Skeletal muscle tissue (tissue), 3 donors: ENCODE measurements at regions not wholly inside any gene's neighbourhood (a gene's known extent, or its start where the extent isn't known, plus 50 kb on each side); places are given as distances from the start of the nearest gene placed in this dataset.

Source experiments
- H3K27ac ChIP-seq: one replicate; pipeline ENCODE4 v1.7.0; 2013; ENCODE audit warnings: mild to moderate bottlenecking, low read depth, low read length, inconsistent platforms
- H3K27me3 ChIP-seq, 3 donors: one replicate each; pipeline ENCODE4 v1.7.0; 2013; ENCODE audit warnings: low read length in 3 of 3; ENCODE audit not compliant: control insufficient read depth in 3 of 3, insufficient read depth in 3 of 3
- H3K36me3 ChIP-seq, 3 donors: one replicate each; pipeline ENCODE4 v1.7.0; 2013; ENCODE audit warnings: low read length in 3 of 3; ENCODE audit not compliant: control insufficient read depth in 3 of 3, insufficient read depth in 3 of 3
- H3K4me1 ChIP-seq, 3 donors: one replicate each; pipeline ENCODE4 v1.7.0; 2013; ENCODE audit warnings: low read length in 3 of 3, mild to moderate bottlenecking in 3 of 3; ENCODE audit not compliant: control insufficient read depth in 3 of 3, insufficient read depth in 3 of 3
- H3K4me3 ChIP-seq, 3 donors: one replicate each; pipeline ENCODE4 v1.7.0; 2013; ENCODE audit warnings: low read length in 3 of 3
- H3K9ac ChIP-seq, 3 donors: one replicate each; pipeline ENCODE4 v1.7.0; 2013; ENCODE audit warnings: low read length in 3 of 3, mild to moderate bottlenecking in 3 of 3, moderate library complexity in 2 of 3, low read depth in 1 of 3
- H3K9me3 ChIP-seq, 3 donors: one replicate each; pipeline ENCODE4 v1.7.0; 2013; ENCODE audit warnings: low read length in 3 of 3; ENCODE audit not compliant: control insufficient read depth in 3 of 3
- donor health status: Osteomylitis.

GRCh38 chr7:142380069-142380468 is 122.2 kb upstream of the PRSS58 start:
- Histone ChIP-seq H3K27ac (no peak overlapping the region), H3K4me1 (peaks cover 17 to 29% (median 25%) of the 10 kb centered on the region in 3 donors), H3K9ac (no peak overlapping the region), H3K9me3 (no peaks in the 10 kb centered on the region), H3K4me3 (no peak overlapping the region), H3K36me3 (no peaks in the 10 kb centered on the region), H3K27me3 (no peaks in the 10 kb centered on the region)

GRCh38 chr7:142379201-142379885 is 121.5 kb upstream of the PRSS58 start:
- no peak overlapping the region for H3K27ac ChIP-seq
- no peaks in the 10 kb centered on the region for H3K36me3 ChIP-seq
- no peaks in the 10 kb centered on the region for H3K9me3 ChIP-seq
- no peaks in the 10 kb centered on the region for H3K27me3 ChIP-seq
- no peak overlapping the region for H3K9ac ChIP-seq
- H3K4me1 ChIP-seq: peaks cover 13 to 27% (median 18%) of the 10 kb centered on the region in 3 donors
- no peak overlapping the region for H3K4me3 ChIP-seq

- Histone ChIP-seq H3K27me3 (no peaks in the 10 kb centered on the region), H3K9ac (no peak overlapping the region), H3K27ac (no peak overlapping the region), H3K4me1 (peaks cover 29 to 43% (median 30%) of the 10 kb centered on the region in 3 donors), H3K36me3 (no peaks in the 10 kb centered on the region), H3K9me3 (no peaks in the 10 kb centered on the region), H3K4me3 (no peak overlapping the region)
These were observed 119.7 kb upstream of the PRSS58 start for GRCh38 chr7:142377567-142377966.

- no peak overlapping the region for H3K4me3 ChIP-seq
- H3K9me3 ChIP-seq: no peaks in the 10 kb centered on the region
- H3K27me3 ChIP-seq: no peaks in the 10 kb centered on the region
- no peaks in the 10 kb centered on the region for H3K36me3 ChIP-seq
- peaks cover 31 to 44% (median 35%) of the 10 kb centered on the region in 3 donors for H3K4me1 ChIP-seq
- H3K27ac ChIP-seq: no peak overlapping the region
- H3K9ac ChIP-seq: peak overlapping the region in 1 of 3 donors; percentile 25
These were observed 118.6 kb upstream of the PRSS58 start for GRCh38 chr7:142376356-142376997.

GRCh38 chr7:142375710-142376313 is 118.0 kb upstream of the PRSS58 start:
- H3K4me3 ChIP-seq: no peak overlapping the region
- H3K27ac ChIP-seq: no peak overlapping the region
- no peak overlapping the region for H3K9ac ChIP-seq
- H3K4me1 ChIP-seq: peaks cover 27 to 37% (median 29%) of the 10 kb centered on the region in 3 donors
- H3K9me3 ChIP-seq: no peaks in the 10 kb centered on the region
- no peaks in the 10 kb centered on the region for H3K36me3 ChIP-seq
- H3K27me3 ChIP-seq: no peaks in the 10 kb centered on the region

GRCh38 chr7:142372727-142373126 is 114.9 kb upstream of the PRSS58 start:
- peaks cover 27 to 37% (median 29%) of the 10 kb centered on the region in 3 donors for H3K4me1 ChIP-seq
- no peak overlapping the region for H3K4me3 ChIP-seq
- peaks cover 0 to 5% (median 3%) of the 10 kb centered on the region in 3 donors for H3K9me3 ChIP-seq
- peak overlapping the region in 2 of 3 donors; percentile 16 to 33 for H3K9ac ChIP-seq
- peak overlapping the region; percentile 18 for H3K27ac ChIP-seq
- no peaks in the 10 kb centered on the region for H3K27me3 ChIP-seq
- no peaks in the 10 kb centered on the region for H3K36me3 ChIP-seq

- Histone ChIP-seq H3K4me1 (peaks cover 27 to 37% (median 29%) of the 10 kb centered on the region in 3 donors), H3K36me3 (no peaks in the 10 kb centered on the region), H3K9ac (no peak overlapping the region), H3K27me3 (no peaks in the 10 kb centered on the region), H3K9me3 (peaks cover 0 to 5% (median 3%) of the 10 kb centered on the region in 3 donors), H3K27ac (no peak overlapping the region), H3K4me3 (no peak overlapping the region)
These were observed 113.9 kb upstream of the PRSS58 start for GRCh38 chr7:142371586-142372377.

GRCh38 chr7:142365410-142365842 is 107.6 kb upstream of the PRSS58 start:
- peaks cover 0 to 4% (median 0%) of the 10 kb centered on the region in 3 donors for H3K4me1 ChIP-seq
- no peak overlapping the region for H3K9ac ChIP-seq
- no peak overlapping the region for H3K4me3 ChIP-seq
- H3K36me3 ChIP-seq: no peaks in the 10 kb centered on the region
- H3K9me3 ChIP-seq: peaks cover 0 to 5% (median 3%) of the 10 kb centered on the region in 3 donors
- H3K27ac ChIP-seq: no peak overlapping the region
- H3K27me3 ChIP-seq: no peaks in the 10 kb centered on the region

- peaks cover 0 to 5% (median 3%) of the 10 kb centered on the region in 3 donors for H3K9me3 ChIP-seq
- no peak overlapping the region for H3K9ac ChIP-seq
- H3K27me3 ChIP-seq: no peaks in the 10 kb centered on the region
- no peak overlapping the region for H3K4me3 ChIP-seq
- no peaks in the 10 kb centered on the region for H3K36me3 ChIP-seq
- H3K4me1 ChIP-seq: peaks cover 0 to 4% (median 2%) of the 10 kb centered on the region in 3 donors
- no peak overlapping the region for H3K27ac ChIP-seq
These were observed 106.7 kb upstream of the PRSS58 start for GRCh38 chr7:142364551-142364950.
